ENCODE measurements at regions not wholly inside any gene's neighbourhood (a gene's known extent, or its start where the extent isn't known, plus 50 kb on each side); places are given as distances from the start of the nearest gene placed in this dataset.

GRCh38 chr3:72428803-72429202 is 419.4 kb downstream of the SHQ1 start:
- no peaks in the 10 kb centered on the region for H3K9me3 ChIP-seq (ENCODE audit: control insufficient read depth in 2 of 2, low read length in 2 of 2)
- H3K9me3 Mint-ChIP-seq, result peaks cover 0 to 1% (median 0%) of the 10 kb centered on the region in 7 donors
- no peak overlapping the region for H3K4me3 ChIP-seq (ENCODE audit: low read depth, low read length)
- H3K27me3 Mint-ChIP-seq, result no peaks in the 10 kb centered on the region
- DNase-seq, result no peak
- H3K27ac Mint-ChIP-seq, result no peak overlapping the region
- H3K36me3 Mint-ChIP-seq, result peaks cover 9% of the 10 kb centered on the region
- H3K27me3 ChIP-seq (ENCODE audit: control insufficient read depth, insufficient read depth, low read length), result no peaks in the 10 kb centered on the region
- H3K4me1 Mint-ChIP-seq, result peaks cover 65 to 91% (median 73%) of the 10 kb centered on the region in 4 donors
- H3K4me1 ChIP-seq (ENCODE audit: control insufficient read depth, insufficient read depth, low read length, poor library complexity, severe bottlenecking), result peaks cover 12% of the 10 kb centered on the region
- H3K27ac ChIP-seq (ENCODE audit: insufficient read depth, low read length, poor library complexity, severe bottlenecking), result no peak overlapping the region
- no peak for ATAC-seq (ENCODE audit: low read depth in 2 of 2)
- no peaks in the 10 kb centered on the region for H3K36me3 ChIP-seq (ENCODE audit: control insufficient read depth, insufficient read depth, low read length)
- H3K4me3 Mint-ChIP-seq, result peak overlapping the region in 3 of 4 donors; percentile 4 to 30 (median 9)

DNA sequence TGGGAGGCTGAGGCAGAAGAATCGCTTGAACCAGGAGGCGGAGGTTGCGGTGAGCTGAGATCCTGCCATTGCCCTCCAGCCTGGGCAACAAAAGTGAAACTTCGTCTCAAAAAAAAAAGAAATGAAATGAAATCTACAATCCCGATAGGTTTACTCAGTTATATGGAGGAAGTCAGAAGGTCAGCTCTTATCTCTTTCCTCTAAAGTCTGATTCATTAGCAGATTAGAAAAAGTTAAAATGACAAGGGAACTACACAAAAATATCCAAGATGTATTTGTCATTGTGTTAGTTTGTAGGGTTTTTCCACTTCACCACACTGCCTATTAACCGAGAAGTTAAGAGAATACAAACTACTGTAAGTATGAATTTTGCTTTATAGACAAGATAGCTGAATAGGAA is 420.6 kb downstream of the SHQ1 start:
- Mint-ChIP-seq H3K36me3 (peaks cover 18% of the 10 kb centered on the region), H3K9me3 (peaks cover 0 to 5% (median 0%) of the 10 kb centered on the region in 7 donors), H3K27ac (peak overlapping the region in 1 of 3 donors; percentile 25), H3K4me3 (peak overlapping the region; percentile 15 to 84 (median 23)), H3K27me3 (no peaks in the 10 kb centered on the region), H3K4me1 (peaks cover 54 to 85% (median 65%) of the 10 kb centered on the region in 4 donors)
- no peaks in the 10 kb centered on the region for H3K36me3 ChIP-seq (ENCODE audit: control insufficient read depth, insufficient read depth, low read length)
- no peak for DNase-seq
- no peak for ATAC-seq (ENCODE audit: low read depth in 2 of 2)
- H3K4me3 ChIP-seq (ENCODE audit: low read depth, low read length), result peak overlapping the region; percentile 8
- no peak overlapping the region for H3K27ac ChIP-seq (ENCODE audit: insufficient read depth, low read length, poor library complexity, severe bottlenecking)
- H3K27me3 ChIP-seq (ENCODE audit: control insufficient read depth, insufficient read depth, low read length), result no peaks in the 10 kb centered on the region
- H3K4me1 ChIP-seq (ENCODE audit: control insufficient read depth, insufficient read depth, low read length, poor library complexity, severe bottlenecking), result peaks cover 12% of the 10 kb centered on the region
- H3K9me3 ChIP-seq (ENCODE audit: control insufficient read depth in 2 of 2, low read length in 2 of 2), result peaks cover 0 to under 1% of the 10 kb centered on the region in 2 experiments

DNA sequence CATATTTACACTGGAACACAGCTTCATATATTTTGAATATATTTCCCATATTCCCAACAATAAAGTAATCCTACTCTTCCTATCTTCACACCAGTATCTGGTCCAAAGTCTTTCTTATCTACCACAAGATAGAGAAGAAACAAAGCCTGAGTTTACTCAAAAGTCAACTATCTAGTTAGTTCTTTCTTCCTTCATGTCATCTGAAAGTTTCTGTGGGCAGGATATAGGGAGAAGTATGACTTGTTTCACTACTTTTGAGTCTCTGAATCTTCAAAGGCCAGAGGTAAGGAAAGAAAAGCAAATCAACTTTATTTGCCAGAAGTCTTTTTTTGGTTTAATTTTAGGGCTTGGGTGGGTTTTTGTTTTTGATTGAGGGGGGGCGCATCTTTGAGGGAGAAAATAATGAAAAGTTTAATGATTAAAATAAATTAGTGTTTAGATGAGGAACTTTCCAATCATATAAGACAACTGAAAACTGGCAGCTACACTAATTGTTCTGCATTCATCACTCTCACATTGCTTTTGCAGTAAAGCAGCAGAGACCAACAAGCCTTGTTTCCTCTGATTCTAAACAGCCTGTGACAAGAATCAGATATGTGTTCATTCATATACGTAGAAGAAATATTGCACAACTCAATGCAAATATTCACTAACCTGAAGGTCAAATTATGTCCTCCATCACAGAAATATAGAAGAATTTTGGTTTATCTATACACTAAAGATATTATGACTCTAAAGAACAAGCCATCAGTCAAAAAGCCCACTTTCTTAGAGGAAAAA is 421.4 kb downstream of the SHQ1 start:
- peak overlapping the region; percentile 25 to 57 (median 47) for H3K27ac Mint-ChIP-seq
- Histone ChIP-seq H3K4me1 (ENCODE audit: control insufficient read depth, insufficient read depth, low read length, poor library complexity, severe bottlenecking) (peaks cover 12% of the 10 kb centered on the region), H3K4me3 (ENCODE audit: low read depth, low read length) (peak overlapping the region; percentile 33), H3K27ac (ENCODE audit: insufficient read depth, low read length, poor library complexity, severe bottlenecking) (no peak overlapping the region), H3K9me3 (ENCODE audit: control insufficient read depth in 2 of 2, low read length in 2 of 2) (peaks cover 4 to 9% of the 10 kb centered on the region in 2 experiments), H3K27me3 (ENCODE audit: control insufficient read depth, insufficient read depth, low read length) (no peaks in the 10 kb centered on the region), H3K36me3 (ENCODE audit: control insufficient read depth, insufficient read depth, low read length) (no peaks in the 10 kb centered on the region)
- peak overlapping the region; percentile 5 to 84 (median 22) for H3K4me3 Mint-ChIP-seq
- DNase-seq, result peak in 1 of 3 donors; percentile 55
- peaks cover 0 to 8% (median 2%) of the 10 kb centered on the region in 7 donors for H3K9me3 Mint-ChIP-seq
- no peak for ATAC-seq (ENCODE audit: low read depth in 2 of 2)
- H3K36me3 Mint-ChIP-seq, result peaks cover 26% of the 10 kb centered on the region
- H3K4me1 Mint-ChIP-seq, result peaks cover 49 to 80% (median 61%) of the 10 kb centered on the region in 4 donors
- no peaks in the 10 kb centered on the region for H3K27me3 Mint-ChIP-seq

DNA sequence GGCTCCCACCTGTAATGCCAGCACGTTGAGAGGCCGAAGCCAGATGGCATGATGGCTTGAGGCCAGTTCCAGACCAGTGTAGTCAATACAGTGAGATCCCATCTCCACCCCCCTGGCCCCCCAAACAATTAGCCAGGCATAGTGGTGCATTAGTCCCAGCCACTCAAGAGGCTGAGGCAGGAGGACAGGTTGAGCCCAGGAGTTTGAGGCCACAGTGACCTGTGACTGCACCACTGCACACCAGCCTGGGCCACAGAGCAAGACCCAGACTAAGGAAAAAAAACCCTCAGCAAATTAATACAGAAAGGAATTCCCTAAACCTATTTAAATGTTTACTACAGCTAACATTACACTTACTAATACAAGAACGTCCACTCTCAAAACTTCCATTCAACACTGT is 424.6 kb downstream of the SHQ1 start:
- DNase-seq, result no peak
- Histone ChIP-seq H3K9me3 (ENCODE audit: control insufficient read depth in 2 of 2, low read length in 2 of 2) (peaks cover 4 to 14% of the 10 kb centered on the region in 2 experiments), H3K27ac (ENCODE audit: insufficient read depth, low read length, poor library complexity, severe bottlenecking) (no peak overlapping the region), H3K36me3 (ENCODE audit: control insufficient read depth, insufficient read depth, low read length) (no peaks in the 10 kb centered on the region), H3K4me3 (ENCODE audit: low read depth, low read length) (no peak overlapping the region), H3K27me3 (ENCODE audit: control insufficient read depth, insufficient read depth, low read length) (no peaks in the 10 kb centered on the region), H3K4me1 (ENCODE audit: control insufficient read depth, insufficient read depth, low read length, poor library complexity, severe bottlenecking) (peaks cover 19% of the 10 kb centered on the region)
- Mint-ChIP-seq H3K4me3 (peak overlapping the region in 1 of 4 donors; percentile 52), H3K27ac (no peak overlapping the region), H3K4me1 (peaks cover 51 to 76% (median 61%) of the 10 kb centered on the region in 4 donors), H3K9me3 (peaks cover 0 to 18% (median 2%) of the 10 kb centered on the region in 7 donors), H3K36me3 (peaks cover 41% of the 10 kb centered on the region), H3K27me3 (no peaks in the 10 kb centered on the region)
- no peak for ATAC-seq (ENCODE audit: low read depth in 2 of 2)

DNA sequence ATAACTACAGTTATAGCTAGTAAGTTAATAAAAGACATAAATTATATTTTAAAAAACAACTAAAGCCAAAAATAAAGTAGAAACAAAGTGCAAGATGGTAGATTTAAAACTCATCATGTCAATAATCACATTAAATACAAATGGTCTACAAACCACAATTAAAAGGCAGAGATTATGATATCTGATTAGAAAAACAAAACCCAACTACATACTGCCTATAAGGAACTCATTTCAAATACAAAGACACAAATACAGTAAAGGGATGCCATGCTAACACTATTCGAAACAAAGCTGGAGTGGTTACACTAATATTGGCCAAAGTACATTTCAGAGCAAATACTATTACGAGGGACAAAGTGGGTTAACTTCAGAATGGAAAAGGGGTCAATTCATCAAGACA is 426.5 kb downstream of the SHQ1 start:
- H3K4me1 ChIP-seq (ENCODE audit: control insufficient read depth, insufficient read depth, low read length, poor library complexity, severe bottlenecking), result peaks cover 23% of the 10 kb centered on the region
- no peak overlapping the region for H3K27ac ChIP-seq (ENCODE audit: insufficient read depth, low read length, poor library complexity, severe bottlenecking)
- ATAC-seq (ENCODE audit: low read depth in 2 of 2) (no peak), DNase-seq (no peak)
- no peaks in the 10 kb centered on the region for H3K27me3 ChIP-seq (ENCODE audit: control insufficient read depth, insufficient read depth, low read length)
- Mint-ChIP-seq H3K36me3 (peaks cover 36% of the 10 kb centered on the region), H3K9me3 (peaks cover 0 to 18% (median 2%) of the 10 kb centered on the region in 7 donors), H3K27me3 (no peaks in the 10 kb centered on the region), H3K27ac (no peak overlapping the region), H3K4me3 (no peak overlapping the region), H3K4me1 (peaks cover 42 to 75% (median 57%) of the 10 kb centered on the region in 4 donors)
- no peak overlapping the region for H3K4me3 ChIP-seq (ENCODE audit: low read depth, low read length)
- H3K36me3 ChIP-seq (ENCODE audit: control insufficient read depth, insufficient read depth, low read length), result no peaks in the 10 kb centered on the region
- H3K9me3 ChIP-seq (ENCODE audit: control insufficient read depth in 2 of 2, low read length in 2 of 2), result peaks cover 4 to 14% of the 10 kb centered on the region in 2 experiments

- H3K4me3 ChIP-seq (ENCODE audit: low read depth, low read length), result no peak overlapping the region
- H3K27me3 ChIP-seq (ENCODE audit: control insufficient read depth, insufficient read depth, low read length), result no peaks in the 10 kb centered on the region
- no peak for DNase-seq
- Mint-ChIP-seq H3K27ac (no peak overlapping the region), H3K27me3 (no peaks in the 10 kb centered on the region), H3K4me3 (no peak overlapping the region), H3K4me1 (peaks cover 36 to 75% (median 56%) of the 10 kb centered on the region in 4 donors), H3K9me3 (peaks cover 0 to 18% (median 2%) of the 10 kb centered on the region in 7 donors), H3K36me3 (peaks cover 40% of the 10 kb centered on the region)
- H3K4me1 ChIP-seq (ENCODE audit: control insufficient read depth, insufficient read depth, low read length, poor library complexity, severe bottlenecking), result peaks cover 19% of the 10 kb centered on the region
- H3K36me3 ChIP-seq (ENCODE audit: control insufficient read depth, insufficient read depth, low read length), result no peaks in the 10 kb centered on the region
- ATAC-seq (ENCODE audit: low read depth in 2 of 2), result no peak
- peaks cover 4 to 14% of the 10 kb centered on the region in 2 experiments for H3K9me3 ChIP-seq (ENCODE audit: control insufficient read depth in 2 of 2, low read length in 2 of 2)
- no peak overlapping the region for H3K27ac ChIP-seq (ENCODE audit: insufficient read depth, low read length, poor library complexity, severe bottlenecking)
These were observed 427.1 kb downstream of the SHQ1 start for GRCh38 chr3:72421126-72421525.

- H3K4me3 ChIP-seq (ENCODE audit: low read depth, low read length), result peak overlapping the region; percentile 4
- Mint-ChIP-seq H3K36me3 (peaks cover 39% of the 10 kb centered on the region), H3K4me1 (peaks cover 29 to 78% (median 54%) of the 10 kb centered on the region in 4 donors), H3K27ac (no peak overlapping the region), H3K27me3 (no peaks in the 10 kb centered on the region), H3K4me3 (peak overlapping the region in 1 of 4 donors; percentile 1), H3K9me3 (peaks cover 0 to 17% (median 2%) of the 10 kb centered on the region in 7 donors)
- peaks cover 4 to 14% of the 10 kb centered on the region in 2 experiments for H3K9me3 ChIP-seq (ENCODE audit: control insufficient read depth in 2 of 2, low read length in 2 of 2)
- DNase-seq (no peak), ATAC-seq (ENCODE audit: low read depth in 2 of 2) (no peak)
- no peaks in the 10 kb centered on the region for H3K36me3 ChIP-seq (ENCODE audit: control insufficient read depth, insufficient read depth, low read length)
- H3K4me1 ChIP-seq (ENCODE audit: control insufficient read depth, insufficient read depth, low read length, poor library complexity, severe bottlenecking), result peaks cover 19% of the 10 kb centered on the region
- no peaks in the 10 kb centered on the region for H3K27me3 ChIP-seq (ENCODE audit: control insufficient read depth, insufficient read depth, low read length)
- no peak overlapping the region for H3K27ac ChIP-seq (ENCODE audit: insufficient read depth, low read length, poor library complexity, severe bottlenecking)
These were observed 429.4 kb downstream of the SHQ1 start for GRCh38 chr3:72418856-72419255.
